LNCaP clone FGC (cell line): ENCODE measurements at regions not wholly inside any gene's neighbourhood (a gene's known extent, or its start where the extent isn't known, plus 50 kb on each side); places are given as distances from the start of the nearest gene placed in this dataset.
"Not testable (repeated sequence)": the region's sequence is repeated elsewhere in the genome, so short reads cannot be mapped to it uniquely, and the experiment has no call there.

ENCODE experiments used
- DNase-seq: peaks from one replicate; pipeline ENCODE4 v3.0.0-alpha.2; 2011; ENCODE audit warnings: low read depth
- H3K4me3 ChIP-seq: 2 replicates; pipeline ENCODE4 v1.5.1; 2011; ENCODE audit warnings: mild to moderate bottlenecking, low read depth, low read length, control low read depth
- CTCF ChIP-seq: IDR thresholded peaks from 2 replicates; pipeline ENCODE4 v1.5.1; 2012; ENCODE audit warnings: mild to moderate bottlenecking; ENCODE audit not compliant: control insufficient read depth, insufficient read depth; ENCODE audit errors: extremely low read depth

DNA sequence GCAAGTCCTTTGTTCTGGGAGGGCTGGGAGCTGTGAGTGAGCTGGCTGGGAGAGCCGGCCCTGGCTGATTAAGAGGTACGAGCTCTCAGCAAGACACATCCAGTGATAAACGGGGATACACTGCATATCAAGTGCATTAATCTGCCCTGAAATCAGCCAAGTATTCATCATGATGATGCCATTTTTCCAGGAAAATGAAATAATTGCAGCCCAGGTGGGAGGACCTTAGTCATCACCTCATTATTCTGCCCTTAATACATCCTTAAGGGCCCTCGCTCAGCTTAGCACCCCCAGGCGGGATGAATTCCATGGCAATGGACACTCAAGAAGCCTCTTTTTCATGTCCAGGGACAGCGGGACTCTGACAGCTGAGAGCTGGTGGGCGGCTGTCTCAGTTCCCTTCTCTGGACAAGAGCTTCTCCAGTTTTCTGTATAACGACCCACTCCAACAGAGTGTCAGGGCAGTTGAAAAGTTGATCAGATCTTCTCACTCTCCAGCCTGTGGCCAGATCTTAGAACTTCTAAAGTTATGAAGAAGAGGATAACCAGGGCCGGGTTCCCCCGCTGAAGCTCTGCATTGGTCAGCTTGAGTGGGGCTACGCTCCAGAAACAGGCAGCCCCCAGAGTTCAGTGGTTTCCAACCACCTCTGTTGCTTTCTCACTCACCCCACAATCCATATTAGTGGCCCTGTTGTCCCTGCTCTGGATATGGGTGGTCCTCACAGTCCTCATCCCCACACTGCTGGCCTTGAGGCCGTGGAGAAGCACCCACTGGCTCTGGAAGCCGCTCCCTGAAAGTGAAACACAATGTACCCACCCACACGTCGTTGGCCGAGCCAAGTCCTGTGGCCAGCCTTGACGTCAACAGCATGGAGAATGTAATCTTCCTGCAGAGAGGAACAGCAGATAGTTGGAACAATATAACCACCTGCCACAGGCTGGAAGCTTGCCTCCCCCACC is 306.2 kb upstream of the DIO3 start:
- no peak overlapping the region for H3K4me3 ChIP-seq
- no peak for TF ChIP-seq CTCF
- no peak for DNase-seq

DNA sequence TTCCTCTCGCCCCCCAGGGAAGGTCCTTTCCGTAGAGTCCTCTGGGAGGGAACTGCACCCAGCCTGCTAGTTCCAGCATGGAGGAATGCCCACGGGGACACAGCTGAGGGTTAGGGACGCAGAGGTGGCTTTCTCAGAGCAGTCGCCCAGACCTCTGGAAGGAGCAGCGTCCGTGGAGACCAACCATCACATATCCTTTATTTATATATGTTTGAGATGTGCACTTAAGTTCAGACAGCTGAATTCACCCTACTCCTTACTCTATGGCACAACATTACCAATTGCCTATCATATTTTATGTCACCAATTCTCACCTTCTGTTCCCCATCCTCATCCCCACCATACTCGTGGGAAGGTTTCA is 305.6 kb upstream of the DIO3 start:
- no peak for TF ChIP-seq CTCF
- no peak overlapping the region for H3K4me3 ChIP-seq
- no peak for DNase-seq

DNA sequence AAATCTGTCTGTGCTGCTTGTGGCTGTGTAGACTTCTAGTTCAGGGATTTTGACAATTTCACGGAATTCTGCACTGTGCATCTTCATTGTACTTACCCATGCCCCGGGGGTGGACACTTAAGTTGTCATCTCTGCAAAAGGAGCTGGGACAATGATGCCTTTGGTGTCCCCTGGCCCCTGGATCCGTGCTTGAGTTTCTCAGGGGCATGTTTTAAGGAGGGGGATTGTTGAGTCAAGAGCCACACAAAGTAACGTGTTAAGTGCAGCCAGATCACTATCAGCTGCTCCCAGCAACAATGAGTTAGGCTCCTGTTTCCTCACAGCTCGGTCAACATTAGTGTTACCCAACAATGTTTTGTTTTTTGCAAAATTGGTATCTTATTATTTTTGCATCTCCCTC is 305.0 kb upstream of the DIO3 start:
- DNase-seq: no peak
- no peak for TF ChIP-seq CTCF

DNA sequence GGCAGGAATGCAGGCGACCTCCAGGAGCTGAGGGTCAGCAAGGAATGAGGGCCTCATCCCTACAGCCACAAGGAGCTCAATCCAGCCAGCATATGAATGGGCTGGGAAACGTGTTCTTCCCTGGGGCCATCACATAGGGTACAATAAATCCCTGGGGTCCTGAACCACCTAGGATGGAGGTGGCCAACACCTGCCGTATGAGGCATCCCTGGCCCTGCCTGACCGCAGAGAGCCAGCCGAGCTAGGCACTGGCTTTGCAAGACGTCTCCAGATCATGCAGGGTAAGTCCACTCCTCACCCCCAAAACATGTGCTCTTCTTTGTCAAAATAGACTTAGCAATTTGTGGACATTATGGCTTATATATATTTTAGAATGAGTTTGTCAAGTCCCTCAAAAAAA is 303.7 kb upstream of the DIO3 start:
- no peak overlapping the region for H3K4me3 ChIP-seq
- no peak for DNase-seq
- no peak for TF ChIP-seq CTCF

More for the DNA sequence above, 305.0 kb upstream of the DIO3 start:
- H3K4me3 ChIP-seq: no peak overlapping the region

DNA sequence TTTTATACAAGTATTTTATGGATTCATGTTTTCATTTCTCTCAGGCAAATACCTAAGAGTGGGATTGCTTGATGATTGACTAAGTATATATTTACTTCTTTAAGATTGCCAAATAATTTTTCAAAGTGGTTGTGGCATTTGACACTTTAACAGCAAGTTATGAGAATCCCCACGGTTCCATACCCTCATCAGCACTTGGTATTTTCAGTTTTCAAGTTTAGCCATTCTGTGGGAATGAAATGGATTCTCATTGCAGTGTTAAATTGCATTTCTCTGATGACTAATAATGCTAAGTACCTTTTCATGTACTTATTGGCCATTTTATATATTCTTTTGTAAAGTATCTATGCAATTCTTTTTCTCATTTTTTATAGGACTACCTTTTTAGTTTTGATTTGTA is 301.5 kb upstream of the DIO3 start:
- TF ChIP-seq CTCF: no peak
- DNase-seq: no peak
- H3K4me3 ChIP-seq: no peak overlapping the region

DNA sequence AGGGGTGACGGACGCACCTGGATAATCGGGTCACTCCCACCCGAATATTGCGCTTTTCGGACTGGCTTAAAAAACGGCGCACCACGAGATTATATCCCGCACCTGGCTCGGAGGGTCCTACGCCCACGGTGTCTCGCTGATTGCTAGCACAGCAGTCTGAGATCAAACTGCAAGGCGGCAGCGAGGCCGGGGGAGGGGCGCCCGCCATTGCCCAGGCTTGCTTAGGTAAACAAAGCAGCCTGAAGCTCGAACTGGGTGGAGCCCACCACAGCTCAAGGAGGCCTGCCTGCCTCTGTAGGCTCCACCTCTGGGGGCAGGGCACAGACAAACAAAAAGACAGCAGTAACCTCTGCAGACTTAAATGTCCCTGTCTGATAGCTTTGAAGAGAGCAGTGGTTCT is 294.9 kb upstream of the DIO3 start:
- not testable (repeated sequence) for DNase-seq, H3K4me3 ChIP-seq

DNA sequence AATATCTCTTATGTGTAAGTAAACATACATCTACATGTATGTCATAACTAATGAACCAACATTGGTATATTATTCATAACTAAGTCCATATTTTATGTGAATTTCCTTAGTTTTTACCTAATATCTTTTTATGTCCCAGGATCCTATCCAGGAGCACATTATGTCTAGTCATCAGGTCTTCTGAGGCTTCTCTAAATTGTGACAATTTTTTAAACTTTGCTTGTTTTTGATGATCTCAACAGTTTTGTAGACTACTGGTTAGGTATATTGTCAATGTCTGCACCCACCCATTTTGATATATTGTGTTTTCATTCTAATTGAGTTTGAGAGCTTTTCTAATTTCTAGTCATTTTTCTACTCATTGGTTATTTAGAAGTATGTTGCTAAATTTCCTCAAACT is 288.2 kb upstream of the DIO3 start:
- no peak overlapping the region for H3K4me3 ChIP-seq
- TF ChIP-seq CTCF: no peak
- DNase-seq: no peak
